ENCODE measurements at regions not wholly inside any gene's neighbourhood (a gene's known extent, or its start where the extent isn't known, plus 50 kb on each side); places are given as distances from the start of the nearest gene placed in this dataset.
A peak's percentile ranks its signal among the peaks of the same experiment; 100 is the strongest.

DNA sequence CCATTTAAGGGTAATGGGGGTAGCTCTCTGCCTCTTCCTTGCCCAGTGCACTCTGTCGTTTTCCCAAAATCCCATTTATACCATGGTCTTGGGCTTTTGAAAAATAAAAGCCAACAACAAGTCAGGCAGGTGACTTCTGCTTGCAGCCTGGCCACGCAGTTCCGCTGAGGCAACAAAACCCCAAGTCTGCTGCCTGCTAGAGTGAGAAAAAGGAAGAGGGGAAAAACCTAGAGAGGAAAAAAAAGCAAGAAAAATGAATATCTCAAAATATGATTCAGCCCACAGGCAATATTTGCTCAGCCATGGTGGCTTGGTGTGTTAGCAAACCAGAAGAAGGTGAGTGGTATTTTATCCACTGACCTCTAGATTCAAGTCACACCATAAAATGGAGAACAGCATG is 148.2 kb upstream of the FSTL4 start:
- no peak for DNase-seq

DNA sequence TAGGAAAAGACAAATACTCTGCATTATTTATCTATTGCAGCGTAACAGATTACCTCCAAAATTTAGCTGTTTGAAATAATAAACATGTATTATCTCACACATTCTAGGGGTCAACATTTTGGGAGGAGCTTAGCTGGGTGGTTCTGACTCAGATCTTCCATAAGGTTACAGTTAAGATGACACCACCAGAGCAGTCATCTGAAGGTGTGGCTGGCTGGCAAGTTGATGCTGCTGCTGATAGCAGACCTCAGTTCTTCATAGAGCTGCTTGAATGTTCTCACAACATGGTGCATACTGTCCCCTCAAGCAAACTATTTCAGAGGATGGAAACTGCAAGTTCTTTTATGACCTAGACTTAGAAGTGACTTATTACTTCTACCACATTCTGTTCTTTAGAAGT is 146.3 kb upstream of the FSTL4 start:
- no peak for DNase-seq

DNA sequence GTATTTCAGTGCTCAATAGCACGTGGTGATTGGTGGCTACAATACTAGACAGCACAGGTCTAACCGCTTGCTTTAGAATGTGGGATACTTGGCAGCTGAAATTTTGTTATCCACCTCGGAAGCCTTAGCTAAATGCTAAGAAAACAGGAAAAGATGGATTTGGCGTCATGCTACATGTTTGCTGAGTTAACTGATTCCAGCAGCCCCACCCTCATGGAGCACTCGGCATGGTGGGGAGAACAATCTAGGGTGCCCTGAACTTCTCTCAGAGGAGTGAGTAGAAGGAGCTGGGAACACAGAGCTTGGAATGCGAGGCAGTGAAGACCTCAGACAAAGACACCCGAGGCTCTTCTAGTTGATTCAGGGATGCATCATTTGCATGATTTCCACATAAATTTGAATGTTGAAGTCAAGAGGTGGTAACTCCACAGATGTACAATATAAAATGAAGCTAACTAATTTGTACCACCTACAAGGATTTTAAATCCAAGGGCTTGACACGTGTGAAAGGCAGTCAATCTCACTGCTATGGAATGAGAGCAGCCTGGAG is 145.1 kb upstream of the FSTL4 start:
- DNase-seq: no peak

DNA sequence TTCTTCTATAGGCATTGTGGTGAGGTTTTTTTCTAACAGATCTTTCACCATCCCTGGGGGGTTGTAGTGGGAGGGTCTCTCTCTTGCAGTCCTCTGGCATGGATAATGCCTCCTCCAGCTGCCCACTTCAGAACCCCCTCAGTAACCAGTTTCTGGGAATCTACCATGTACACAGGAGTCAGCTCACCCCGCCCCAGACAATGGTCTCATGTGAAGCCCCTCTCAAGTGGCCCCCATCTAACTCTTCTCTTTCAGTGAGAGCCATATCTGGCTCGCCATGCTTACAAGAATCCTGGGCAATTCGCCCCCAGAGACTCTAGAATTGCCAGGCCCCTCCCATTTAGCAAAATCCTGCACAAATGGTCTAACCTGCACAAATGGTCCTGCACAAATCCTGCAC is 144.4 kb upstream of the FSTL4 start:
- DNase-seq: no peak

- DNase-seq: no peak
Measured at GRCh38 chr5:133756036-133756435, 143.7 kb upstream of the FSTL4 start.

GRCh38 chr5:133754575-133755169 is 142.3 kb upstream of the FSTL4 start:
- peak; percentile 29 to 58 (median 47) for DNase-seq

- peak in 1 of 3 donors; percentile 12 for DNase-seq
Measured at GRCh38 chr5:133753856-133754255, 141.5 kb upstream of the FSTL4 start.

GRCh38 chr5:133751846-133752245 is 139.5 kb upstream of the FSTL4 start:
- DNase-seq: no peak

GRCh38 chr5:133751421-133751820 is 139.1 kb upstream of the FSTL4 start:
- DNase-seq: no peak

DNA sequence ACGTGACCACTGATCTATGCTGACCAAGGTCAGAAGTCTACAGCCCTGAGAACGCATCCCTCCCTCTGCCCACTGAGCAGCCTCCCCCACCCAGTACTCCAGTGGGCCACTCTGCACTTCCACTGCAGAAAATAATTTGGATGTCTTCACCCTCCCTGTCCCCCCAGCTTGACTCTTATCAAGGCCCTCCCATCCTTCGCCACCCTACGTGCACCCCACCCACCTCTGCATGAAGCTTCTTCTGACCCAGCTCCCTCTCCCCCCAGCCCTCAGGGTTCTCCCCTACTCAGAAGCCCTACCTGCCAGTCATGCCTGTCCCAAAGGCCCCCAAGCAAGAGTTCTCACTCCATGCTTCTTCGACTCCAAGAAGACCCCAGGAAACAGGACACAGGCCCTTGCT is 138.5 kb upstream of the FSTL4 start:
- no peak for DNase-seq

- DNase-seq: no peak
Measured at GRCh38 chr5:133750356-133750755, 138.0 kb upstream of the FSTL4 start.

- no peak for DNase-seq
Measured at GRCh38 chr5:133749331-133749985, 137.1 kb upstream of the FSTL4 start.

DNA sequence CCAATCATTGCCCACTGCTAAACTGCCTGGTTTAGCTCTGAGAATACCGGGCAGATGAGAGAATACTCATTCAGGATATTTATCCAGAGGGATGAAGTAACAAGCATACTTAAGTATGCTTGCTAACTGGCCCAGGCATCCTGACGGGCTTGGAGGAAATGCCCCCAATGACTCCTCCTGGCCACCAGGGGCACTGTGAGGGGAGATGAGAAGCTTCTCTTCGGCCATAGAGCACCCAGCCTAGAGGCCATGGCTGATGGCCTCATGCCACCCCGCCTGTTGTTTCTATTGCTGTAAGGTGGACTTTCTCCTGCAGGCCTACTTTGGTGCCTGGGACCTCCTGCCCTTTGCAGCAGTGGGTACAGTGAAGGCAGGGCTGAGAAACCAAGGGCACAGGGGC is 134.5 kb upstream of the FSTL4 start:
- DNase-seq: peak in 2 of 3 donors; percentile 18 to 24

GRCh38 chr5:133744960-133745308 is 132.6 kb upstream of the FSTL4 start:
- DNase-seq: no peak

- no peak for DNase-seq
Measured at GRCh38 chr5:133744051-133744959, 132.0 kb upstream of the FSTL4 start.

- no peak for DNase-seq
Measured at GRCh38 chr5:133742431-133742988, 130.2 kb upstream of the FSTL4 start.

DNA sequence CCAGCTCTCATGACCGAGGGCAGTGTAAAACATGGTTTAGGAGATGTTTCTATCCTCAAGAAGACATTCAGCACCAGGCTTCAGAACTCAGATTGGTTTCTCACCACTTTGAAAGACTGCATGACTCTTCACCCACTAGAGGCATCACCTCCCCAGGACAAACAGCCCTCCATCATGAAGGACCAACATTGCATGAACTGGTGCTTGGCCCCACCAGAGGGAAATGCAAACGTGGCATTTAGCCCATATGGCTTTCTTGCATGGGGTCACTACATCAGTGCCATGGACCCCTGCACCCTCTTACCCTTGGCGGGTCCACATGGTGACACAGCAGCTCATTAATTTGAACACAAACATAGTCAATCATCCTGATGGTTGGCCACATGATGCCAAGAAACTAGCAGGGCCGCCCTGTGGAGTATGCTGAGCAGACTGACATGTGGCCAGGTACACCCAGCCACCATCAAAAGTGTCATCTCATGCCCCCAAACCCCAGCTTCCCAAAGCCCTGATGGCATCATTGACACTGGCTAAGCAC is 129.5 kb upstream of the FSTL4 start:
- no peak for DNase-seq

- no peak for DNase-seq
Measured at GRCh38 chr5:133741396-133741795, 129.1 kb upstream of the FSTL4 start.

- DNase-seq: no peak
Measured at GRCh38 chr5:133739181-133739780, 126.9 kb upstream of the FSTL4 start.

DNA sequence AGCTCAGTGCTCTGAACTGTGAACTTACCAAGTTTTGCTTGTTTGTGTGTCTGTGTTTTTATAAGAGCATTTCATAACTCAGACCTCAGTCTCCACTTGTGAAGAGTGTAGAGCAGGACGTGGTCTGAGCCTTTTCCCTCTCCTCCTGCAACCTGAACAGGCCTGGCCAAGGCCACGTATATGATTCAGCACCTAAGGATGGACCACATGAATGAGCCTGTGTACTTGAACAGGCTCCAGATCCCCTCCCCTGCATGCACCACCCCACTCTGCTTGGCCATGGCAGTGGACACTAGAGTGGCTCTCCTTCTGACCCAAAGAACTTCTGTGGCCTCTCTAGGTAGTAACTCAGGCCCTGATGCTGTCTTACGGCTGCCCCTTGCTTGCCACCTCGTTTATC is 125.9 kb upstream of the FSTL4 start:
- DNase-seq: no peak

GRCh38 chr5:133736512-133736911 is 124.2 kb upstream of the FSTL4 start:
- no peak for DNase-seq

DNA sequence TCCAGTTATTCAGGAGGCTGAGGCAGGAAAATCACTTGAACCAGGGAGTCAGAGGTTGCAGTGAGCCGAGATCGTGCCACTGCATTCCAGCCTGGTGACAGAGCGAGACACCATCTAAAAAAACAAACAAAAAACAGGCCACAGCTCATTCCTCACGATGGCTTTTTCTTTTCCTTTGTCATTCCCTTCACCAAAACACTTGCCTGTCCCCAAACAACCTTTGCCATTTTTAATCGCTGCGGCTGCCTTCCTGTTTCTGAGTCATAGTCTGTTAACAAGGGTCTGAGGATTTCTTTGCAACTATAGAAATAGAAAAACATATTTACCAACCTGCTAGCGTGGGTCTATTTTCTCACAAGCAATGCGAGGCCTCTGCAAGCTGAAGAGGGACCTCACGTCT is 123.0 kb upstream of the FSTL4 start:
- no peak for DNase-seq

DNA sequence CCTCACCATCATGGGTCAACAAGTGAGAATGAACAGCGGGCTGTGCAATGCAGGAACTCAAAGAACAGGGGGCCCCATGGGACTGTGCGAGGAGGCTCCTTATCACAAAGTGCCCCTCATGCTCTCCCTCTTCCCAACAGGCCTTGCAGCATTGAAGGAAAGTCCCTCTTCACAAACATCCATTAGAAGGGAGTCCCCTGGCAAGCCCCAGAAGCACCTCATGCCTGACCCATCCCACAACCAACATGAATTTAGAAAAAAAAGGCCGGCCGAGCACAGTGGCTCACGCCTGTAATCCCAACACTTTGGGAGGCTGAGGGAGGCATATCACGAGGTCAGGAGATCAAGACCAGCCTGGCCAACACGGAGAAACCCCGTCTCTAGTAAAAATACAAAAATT is 122.6 kb upstream of the FSTL4 start:
- DNase-seq: no peak
